NCI-H446 (cell line): ENCODE measurements at regions not wholly inside any gene's neighbourhood (a gene's known extent, or its start where the extent isn't known, plus 50 kb on each side); places are given as distances from the start of the nearest gene placed in this dataset.

Experiments
- DNase-seq, 2 experiments: peaks; one replicate each; lab custom pipeline; 2025; lab: John Stamatoyannopoulos, UW

- DNase-seq, result no peak
These were observed 142.3 kb downstream of the IRF8 start for GRCh38 chr16:86041215-86041614.

DNA sequence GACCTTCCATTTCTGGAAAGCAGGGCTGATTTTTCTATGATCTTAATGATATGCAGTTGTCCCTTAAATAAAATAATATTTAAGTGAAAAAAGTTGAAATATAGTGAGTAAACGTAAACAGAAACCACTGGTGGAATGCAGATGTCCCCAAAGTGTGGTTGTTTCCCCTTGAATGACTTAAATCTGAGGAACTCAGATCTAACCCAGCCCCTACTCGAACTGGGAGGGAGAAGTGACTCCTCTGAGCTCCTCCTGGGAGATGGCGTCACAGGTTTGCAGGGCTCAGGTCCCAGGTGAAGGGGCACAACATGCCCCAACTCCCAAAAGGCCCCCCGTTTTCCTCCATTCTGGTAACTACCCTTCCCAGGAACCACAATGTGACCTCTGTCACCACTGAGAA is 142.8 kb downstream of the IRF8 start:
- no peak for DNase-seq

DNA sequence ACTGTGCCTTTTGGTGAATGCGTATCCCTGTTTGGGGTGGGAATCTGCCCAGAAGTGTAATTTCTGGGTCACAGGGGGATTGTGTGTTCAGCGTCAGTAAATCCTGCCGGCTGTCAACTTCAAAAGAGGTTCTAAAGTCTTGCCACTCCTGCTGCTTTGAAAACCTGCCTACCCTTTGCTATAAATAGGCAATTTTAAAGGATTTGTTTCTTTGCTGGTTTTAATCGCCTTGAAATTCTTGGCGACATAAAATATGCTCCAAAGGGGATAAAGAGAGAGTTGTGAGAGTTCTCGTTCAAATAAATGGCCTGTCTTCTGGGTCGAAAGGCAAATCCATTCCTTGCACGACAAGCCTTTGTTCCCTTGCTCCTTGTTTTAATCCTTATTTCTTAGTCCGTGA is 143.4 kb downstream of the IRF8 start:
- DNase-seq, result no peak

- DNase-seq, result no peak
These were observed 144.2 kb downstream of the IRF8 start for GRCh38 chr16:86042996-86043725.

- DNase-seq, result no peak
These were observed 145.3 kb downstream of the IRF8 start for GRCh38 chr16:86044241-86044671.

DNA sequence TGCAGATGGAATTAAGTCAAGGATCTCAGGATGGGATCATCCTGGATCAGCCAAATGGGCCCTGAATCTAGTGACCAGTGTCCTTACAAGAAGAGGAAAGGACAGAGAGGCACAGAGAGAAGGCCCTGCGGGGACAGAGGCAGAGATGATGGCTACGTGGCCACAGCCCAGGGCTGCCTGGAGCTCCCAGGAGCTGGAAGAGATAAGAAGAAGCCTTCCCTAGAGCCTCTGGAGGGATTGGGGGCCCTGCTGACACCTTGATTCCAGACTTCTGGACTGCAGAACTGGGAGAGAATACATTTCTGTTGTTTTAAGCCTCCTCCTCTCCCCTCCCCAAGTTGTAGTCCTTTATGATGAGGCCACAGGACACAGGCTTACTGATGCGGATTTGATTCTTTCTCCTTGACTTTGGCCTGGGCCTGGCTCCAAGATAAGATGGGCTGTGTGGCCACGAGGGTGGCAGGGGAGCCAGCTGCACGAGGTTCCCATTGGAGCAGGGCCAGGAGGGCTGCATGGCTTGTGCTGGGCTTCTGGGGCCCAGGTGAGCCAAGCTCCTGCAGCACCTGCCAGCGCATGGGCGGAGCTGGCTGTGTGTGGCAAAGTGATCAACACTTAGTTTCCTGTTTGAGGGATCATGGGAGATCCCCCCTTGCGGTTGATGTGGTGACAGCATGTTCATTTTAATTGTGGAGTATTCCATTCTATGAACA is 146.1 kb downstream of the IRF8 start:
- no peak for DNase-seq

DNA sequence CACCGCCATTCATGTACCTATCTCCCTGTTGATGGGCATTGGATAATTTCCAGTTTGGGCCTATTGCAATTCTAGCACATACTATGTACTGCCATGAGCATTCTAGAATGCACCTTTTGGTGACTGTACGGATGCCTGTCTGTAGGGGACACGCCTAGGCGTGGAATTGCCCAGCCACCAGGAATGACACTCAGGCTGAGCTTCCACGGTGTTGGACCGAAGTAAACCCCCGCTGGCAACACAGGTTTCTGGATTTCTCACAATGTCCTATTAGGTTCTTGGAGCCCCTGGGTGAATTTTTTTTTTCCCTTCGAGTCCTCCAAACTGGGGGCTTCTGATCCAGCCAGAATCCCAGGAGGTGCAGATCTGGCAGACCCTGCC is 146.6 kb downstream of the IRF8 start:
- DNase-seq, result no peak

DNA sequence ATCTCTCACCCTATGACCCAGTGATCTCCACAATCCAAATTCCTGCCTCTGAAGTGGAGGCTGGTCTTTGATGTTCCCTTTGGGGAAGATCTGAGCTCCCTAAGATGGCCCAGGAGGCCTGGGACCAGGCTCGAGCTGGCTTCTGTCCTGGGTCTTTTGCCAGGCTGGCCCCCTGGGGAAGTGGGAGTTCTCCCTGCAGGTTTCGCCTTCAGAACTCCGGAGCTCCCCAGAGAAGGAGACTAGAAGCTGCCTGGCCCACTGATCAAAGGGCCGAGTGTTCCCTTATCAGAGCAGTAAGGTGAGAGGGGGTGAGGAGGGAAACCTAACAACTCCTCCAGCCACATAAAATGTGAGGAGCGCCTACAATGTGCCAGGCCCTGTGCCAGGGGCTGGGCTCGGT is 147.1 kb downstream of the IRF8 start:
- no peak for DNase-seq

- no peak for DNase-seq
These were observed 147.8 kb downstream of the IRF8 start for GRCh38 chr16:86046667-86047270.

DNA sequence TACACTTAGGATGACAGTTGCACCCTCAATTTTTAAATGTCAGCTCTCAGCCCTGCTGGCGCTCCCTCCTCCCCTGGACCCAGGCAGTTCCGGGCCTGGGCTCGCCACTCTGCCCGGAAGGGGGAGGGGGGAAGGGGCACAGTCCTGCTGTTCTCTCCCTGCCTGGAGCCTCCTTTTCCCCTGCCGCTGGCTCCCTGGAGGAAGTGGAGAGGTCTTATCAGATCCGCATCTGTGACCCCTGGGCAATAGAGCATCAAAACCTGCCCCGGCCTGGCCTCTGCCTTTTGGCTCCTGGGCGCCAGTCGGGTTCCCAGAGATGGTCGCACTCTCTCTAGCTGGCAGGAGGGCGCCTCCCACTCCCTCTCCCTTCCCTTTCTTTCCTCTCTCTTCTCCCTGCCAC is 149.3 kb downstream of the IRF8 start:
- DNase-seq, result no peak

DNA sequence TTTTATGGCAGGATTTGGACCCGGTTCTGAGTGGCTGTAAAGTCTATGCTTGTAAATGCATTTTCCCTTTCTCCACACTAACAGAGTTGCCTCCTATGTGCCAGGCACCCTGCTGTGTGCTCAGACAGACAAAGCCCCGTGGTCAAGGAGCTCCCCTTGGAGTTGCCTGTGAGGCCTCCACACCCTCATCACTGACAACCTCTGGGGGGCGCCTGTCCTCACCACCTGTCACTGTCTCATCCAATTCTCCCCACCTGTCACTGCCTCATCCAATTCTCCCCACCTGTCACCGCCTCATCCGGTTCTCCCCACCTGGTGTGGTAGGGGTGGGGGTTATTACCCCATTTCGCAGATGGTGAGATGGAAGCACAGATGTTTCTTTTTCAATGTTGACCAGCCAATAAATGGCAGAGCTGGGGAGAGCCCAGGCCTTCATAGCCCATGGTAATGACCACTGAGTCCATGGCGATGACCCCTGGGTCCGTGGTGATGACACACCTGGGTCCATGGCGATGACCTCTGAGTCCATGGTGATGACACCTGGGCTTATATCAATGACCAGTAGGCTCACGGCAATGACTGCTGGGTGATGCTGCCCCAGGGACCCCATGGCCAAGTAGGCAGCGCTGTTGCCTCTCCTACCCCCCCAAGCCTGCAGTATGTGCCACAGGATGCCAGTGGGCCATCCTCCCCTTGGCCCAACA is 150.1 kb downstream of the IRF8 start:
- no peak for DNase-seq

- DNase-seq, result no peak
These were observed 150.7 kb downstream of the IRF8 start for GRCh38 chr16:86049641-86050040.

- no peak for DNase-seq
These were observed 151.1 kb downstream of the IRF8 start for GRCh38 chr16:86050111-86050510.

GRCh38 chr16:86050591-86051367 is 151.8 kb downstream of the IRF8 start:
- no peak for DNase-seq

DNA sequence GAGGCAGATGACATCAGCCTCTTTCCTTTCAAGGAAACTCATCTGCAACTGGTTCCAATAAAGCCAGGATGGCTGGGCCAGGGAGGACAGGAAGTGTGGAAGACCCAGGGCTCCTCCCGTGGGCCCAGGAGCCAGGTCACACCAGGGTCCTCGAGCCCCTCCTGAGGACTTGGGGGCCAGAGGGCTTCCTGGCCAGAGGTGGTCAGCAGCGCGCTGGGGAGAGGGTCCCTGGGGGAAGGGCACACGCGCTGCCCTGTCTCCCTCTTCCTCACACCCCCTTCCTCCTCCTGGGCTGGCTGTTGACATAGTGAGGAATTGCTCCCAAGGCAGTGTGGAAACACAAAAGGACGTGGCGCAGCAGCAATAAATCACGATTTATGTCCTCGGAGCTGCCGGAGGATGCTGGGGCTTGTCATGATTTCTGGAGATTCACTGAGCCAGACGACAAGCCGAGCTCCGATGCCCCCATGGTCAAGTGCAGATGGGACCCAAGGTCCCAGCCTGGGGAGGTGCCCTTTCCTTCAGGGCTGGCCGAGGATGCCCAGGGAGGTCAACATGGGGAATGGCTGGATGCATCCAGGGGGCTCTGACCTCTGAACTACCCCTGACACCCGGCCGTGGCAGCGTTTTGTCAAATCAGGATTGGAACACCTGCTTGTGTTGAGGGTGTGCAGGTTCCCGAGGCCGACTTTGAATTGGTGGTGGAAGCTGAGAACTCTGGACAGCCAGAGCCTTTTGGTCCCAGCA is 152.6 kb downstream of the IRF8 start:
- DNase-seq, result no peak

GRCh38 chr16:86052115-86052670 is 153.2 kb downstream of the IRF8 start:
- DNase-seq, result no peak

GRCh38 chr16:86052926-86053325 is 154.0 kb downstream of the IRF8 start:
- DNase-seq, result no peak

DNA sequence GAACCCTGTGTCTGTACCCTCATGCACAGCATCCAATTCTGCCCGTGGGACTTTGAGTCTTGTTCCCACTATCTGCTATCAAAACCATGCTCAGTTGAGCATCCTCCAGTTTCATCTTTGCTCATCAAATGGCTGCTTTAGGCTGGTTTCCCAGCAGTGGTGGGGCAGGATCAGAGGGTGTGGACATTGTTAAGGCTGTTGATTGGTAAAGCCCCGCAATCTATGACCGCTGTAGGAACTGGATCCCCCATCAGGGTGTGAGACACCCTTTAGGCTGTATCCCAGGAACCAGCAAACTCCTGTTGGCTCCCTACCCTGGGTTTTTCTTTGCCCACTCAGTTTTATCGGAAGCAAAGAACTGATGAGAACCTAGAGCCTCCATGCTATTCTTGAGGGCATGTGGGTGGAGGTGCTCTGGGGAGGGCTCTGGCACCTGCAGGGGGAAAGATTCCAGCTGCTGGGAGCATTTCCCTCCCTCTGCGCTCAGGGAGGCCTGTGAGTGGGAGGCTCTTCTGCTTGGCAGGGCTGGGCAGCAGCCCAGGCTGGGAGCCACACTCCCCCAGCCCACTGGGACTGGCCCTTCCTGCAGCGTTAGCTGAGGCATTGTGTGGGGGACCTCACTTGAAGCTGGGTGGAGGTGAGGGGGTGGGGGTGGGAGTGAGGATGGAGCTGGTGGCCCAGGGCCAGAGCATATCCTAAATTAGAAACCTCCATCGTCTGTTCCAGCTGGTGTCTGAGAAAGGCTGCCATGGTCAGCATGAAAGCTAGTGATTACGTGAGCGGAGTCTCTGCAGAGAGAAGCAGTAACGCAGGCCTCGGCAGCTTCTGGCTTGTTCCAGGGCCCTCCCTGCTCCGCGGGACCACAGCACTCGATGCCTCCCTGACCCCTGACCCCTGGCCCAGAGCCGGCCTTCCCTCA is 160.6 kb downstream of the IRF8 start:
- DNase-seq, result no peak

DNA sequence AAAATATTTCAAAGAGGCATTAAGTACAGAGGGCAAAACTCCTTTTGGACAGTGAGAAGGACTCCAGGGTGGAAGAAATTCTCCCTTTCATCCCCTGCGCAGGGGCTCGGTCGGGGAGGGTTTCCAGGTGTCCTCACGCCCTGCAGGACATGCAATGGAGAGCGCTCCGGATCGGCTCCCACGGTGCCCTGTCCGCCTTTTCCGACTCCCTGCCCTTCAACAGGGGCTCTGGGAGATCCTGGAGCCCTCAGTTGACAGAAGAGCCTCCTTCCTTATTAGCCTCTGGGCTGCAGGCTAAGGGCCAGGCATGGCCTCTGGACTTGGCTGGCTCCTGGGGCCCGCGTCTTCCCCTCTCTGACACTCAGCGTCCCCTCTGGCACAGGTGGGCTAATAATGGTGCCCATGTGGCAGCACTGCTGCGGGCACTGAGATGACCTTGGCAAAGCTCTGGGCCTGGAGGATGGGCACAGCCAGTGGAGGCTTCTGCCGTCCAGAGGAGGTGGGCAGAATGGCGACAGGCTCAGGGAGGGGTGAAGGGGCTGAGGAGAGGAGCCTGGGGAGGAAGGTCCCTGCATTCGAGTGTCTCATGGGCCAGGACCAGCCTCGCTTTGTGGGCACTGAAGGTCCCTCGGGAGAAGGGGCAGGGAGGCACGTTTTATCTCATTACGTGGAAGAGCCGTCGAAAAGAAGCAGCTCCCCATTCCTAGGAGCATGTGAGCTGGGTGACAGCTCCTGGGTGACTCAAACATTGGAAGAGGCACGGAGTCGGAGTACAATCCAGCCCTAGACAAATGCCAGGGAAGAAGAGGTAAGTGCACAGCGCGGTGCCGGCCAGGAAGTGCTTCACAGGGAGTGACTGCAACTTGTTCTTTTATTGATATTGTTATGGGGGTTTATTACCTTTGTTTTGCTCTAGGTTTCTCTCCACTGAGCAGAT is 161.7 kb downstream of the IRF8 start:
- DNase-seq, result no peak
